ENCODE measurements at regions not wholly inside any gene's neighbourhood (a gene's known extent, or its start where the extent isn't known, plus 50 kb on each side); places are given as distances from the start of the nearest gene placed in this dataset.

DNA sequence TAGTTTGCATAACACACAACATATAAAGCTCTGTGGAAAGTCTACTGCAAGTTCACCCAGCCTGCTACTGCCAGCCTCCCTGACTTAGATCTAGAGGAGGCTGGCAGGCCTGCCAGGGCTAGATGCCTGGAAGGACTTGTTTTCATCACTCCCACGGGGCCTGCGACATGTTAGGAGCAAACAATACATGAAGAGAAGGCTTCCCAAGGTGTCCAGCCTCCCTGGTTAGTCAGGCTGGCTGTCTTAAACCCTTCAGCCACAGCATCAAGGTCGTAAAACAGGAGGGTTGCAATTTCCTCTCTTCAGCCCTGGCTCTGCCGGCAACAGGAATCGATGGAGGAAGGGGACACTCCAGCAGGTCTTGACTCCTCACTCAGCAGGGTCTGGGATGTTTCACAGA is 104.5 kb downstream of the NGF start:
- DNase-seq = no peak

DNA sequence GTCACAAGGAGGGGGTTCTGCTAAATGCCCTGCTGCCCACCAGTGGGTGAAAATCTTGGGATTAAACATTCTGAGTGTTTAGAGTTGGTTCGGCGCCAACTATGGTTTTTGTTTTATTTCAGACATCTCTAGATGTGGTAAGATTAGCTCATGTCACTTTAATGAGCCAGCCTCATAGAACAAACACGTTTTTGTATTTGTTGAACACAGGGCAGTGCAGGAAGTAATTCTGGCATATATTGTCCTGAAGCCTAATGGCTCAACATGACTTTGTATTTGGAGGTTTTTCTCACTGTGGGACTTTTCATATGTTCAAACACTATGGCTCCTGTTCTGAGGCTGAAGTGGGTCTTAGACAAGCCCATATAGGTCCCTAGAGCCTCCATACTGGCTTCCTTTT is 107.8 kb downstream of the NGF start:
- no peak for DNase-seq

DNA sequence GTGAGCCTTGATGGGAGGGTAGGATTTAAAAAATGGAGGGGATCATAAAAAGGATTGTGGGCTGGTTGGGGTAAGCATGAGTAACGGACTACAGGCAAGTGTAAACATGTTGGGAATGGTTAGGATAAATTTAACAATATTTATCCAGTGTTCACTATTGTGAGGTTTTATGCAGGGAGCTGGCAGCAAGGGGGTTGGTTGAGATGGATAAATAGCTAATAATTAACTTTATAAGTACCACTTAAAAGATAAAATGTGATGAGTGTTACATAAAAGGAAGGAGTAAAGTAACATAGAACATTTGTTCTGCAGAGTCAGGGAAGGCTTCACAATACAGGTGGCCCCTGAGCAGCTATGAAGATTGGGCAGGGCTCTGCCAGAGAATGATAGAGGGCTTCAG is 109.0 kb downstream of the NGF start:
- no peak for DNase-seq

DNA sequence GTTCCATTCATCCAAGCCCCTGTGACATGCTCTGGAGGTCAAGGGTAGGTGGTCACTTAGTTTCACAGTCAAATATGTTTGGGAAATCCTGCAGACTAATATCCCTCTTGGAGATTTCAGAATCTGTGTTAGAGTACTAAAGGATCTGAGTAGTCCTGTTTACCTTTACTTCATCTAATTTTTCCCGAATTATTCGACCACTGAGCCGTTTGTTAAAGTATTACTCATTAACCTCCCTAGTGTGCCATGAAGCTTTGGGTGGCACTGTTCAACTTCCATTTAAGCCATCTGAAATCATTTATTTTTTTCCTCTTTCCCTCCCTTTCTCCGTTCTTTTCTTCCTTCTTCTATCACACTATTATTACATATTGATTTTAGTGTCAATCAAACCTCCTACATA is 109.9 kb downstream of the NGF start:
- no peak for DNase-seq

DNA sequence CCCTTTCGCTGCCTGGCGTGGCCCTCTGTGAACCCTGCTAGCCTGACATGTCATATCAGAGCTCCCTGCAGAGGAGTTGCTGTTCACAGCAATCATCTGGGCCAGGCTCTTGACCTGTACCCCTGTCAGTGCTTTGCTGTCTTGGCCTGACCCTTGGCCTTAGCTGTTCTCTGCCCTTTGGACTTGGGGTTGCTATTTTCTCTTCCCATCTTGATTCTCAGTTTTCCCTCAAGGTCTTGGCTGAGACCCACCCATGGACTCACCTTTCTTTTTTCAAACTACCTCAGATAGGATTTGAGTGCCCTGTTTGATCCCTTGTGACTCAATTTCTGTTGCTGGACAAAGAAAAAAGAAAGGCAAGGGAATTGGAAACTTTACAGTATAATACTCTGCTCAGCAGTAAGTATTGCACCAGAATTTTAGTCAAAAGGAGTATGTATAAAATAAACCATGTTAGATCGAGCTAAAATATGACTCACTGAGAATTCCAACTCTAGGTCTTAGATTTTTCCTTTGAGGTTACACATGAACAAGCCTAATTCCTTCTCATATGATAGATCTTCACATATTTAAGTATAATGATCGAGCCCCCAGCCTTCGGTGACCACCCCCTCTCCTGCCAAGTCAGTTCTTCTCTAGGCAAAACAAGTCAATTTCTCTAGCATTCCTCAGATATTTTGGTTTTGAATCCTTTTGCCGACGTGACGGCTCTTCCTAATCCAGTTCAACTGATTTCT is 110.5 kb downstream of the NGF start:
- DNase-seq = no peak

DNA sequence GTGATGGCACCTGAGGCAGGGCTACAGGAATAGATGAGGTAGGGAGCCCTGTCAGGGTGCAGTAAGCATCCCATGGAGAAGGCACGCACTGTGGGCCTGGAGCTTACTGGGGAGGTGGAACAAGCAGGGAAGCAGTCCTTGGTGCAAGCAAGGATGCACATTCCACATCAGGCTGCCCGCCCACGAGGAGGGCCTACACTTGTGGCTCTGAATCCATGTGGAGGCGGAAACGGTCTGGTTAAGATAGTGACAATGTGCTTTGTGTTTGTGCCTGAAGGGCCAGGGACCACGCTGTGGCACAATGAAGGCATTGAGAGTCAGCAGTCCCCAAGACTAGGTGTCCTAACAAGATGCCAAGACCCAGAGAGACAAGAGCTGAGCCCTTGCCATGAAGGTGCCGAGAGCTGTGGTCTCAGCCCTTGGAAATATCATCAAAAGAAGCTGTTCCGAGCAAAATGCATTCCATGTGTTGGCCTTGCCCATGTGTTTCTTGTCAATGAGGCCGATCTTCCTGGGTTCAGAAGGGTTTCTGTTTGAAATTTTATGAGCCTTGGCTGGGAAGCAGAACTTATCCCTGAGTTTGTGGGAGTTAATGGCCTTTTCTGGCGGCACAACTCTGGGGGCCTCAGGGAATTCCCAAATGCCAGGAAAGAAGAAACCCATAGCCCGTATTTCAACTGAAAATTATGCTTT is 111.9 kb downstream of the NGF start:
- no peak for DNase-seq

DNA sequence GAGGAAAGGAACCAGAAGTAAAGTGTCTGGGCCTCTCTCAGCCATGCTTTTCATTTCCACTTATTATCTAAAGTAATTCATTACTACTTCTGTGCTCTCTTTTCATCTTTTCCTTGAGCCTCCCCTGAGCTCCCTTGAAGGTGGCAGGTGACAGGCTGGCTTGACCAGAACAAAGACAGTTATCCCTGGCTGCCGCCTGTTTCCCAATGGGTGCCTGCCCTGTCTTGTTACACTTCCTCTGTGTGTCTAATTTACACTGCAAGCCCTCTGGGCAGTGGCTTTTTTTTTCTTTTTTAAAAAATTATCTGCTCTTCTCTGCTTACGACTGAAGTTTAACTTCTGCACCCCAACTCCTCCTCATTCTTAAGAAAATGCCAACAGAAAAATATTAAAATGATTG is 113.4 kb downstream of the NGF start:
- no peak for DNase-seq

DNA sequence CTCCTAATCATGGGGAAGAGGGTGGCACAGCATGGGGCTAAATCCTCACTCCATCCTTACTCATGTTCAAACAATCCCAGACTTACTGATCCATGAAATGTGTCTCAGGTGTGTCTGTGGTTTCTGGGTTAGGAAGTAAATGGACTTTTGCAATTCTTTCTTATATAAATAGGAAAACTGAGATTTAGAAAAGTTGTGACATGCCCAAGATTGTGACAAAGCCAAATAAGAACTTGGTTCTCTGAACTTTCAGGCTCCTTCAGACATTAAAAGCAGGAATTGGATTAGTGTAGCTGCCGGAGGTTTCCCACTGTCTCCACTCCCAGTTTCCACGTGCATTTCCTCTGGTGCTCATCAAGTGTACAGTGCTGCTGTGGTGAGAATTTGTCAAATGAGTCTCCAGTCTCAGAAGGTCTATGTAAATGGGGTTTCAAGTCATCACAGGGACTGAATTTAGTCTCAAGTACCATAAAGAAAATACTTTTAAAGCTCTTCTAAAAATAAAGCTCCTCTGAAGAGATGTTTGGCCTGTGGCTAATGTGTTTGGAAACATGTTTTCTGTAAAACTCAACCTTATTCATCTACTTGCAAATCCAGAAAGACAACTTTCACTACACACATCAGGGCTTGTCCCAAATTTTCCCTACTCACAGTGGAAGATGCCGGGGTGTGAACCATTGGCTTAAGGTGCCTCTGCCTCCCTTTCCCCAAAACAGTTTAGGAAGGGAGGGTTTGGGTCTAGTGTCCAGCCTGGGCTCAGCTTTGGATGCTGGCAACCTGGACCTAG is 115.2 kb downstream of the NGF start:
- no peak for DNase-seq

DNA sequence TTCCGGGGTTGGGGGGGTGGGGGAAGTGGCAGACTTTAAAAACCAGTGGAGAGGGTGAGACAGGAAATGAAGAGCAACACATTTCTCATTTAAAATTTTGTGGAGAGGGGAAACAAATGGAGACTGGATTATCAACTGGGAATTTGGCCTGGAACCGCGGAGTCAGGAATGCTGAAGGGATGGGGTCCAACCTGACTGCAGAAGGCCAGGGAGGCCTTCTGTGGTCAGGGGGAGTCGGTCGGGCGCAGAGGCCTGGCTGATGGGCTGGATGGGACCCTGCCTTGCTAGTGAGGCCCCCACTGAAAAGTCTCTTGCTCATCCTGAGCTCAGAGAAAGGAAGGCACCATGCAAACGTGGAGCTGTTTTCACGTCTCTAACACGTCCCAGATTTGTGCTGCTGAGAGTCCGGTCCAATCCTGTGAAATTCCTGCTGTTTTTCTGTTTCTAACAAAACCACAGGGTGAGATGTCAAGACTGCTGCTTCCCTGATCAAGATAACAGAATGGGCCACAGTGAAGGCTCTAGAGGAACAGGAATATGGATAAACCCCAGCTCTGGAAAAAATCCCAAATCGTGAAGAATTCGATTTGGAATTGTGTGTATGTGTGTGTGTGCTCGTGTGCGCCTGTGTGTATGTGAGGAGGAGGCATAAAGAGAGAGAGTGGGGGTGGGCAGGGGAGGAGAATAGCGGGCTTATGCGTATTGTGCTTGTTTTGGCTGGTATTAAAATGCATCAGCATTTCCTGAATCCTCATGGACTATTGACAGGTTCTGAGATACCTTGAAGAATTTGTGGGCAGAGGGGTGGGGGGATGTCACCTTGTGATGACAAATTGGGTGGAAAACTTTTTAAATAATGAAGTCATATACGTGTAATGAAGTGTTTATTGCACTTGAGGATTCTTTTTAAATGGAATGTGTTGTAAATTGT is 117.4 kb downstream of the NGF start:
- DNase-seq = no peak

DNA sequence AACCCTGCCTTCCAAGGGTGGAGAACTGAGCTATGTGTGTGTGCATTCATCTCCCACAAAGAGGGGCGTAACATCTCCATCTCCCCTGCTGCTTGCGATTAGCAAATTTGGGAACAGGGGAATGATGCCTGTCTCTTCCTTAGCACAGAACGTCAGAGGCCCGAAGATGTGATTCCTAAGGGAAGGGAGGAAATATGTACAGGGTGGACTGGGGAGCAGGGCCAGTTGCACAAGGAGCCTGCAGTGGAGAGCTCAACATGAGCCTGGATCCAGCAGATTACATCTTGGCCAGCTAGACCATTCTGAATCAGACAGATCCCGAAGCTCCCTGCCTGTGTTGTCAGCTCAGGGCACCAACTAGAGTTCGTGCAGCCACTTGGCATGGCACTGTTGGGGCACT is 118.1 kb downstream of the NGF start:
- no peak for DNase-seq

DNA sequence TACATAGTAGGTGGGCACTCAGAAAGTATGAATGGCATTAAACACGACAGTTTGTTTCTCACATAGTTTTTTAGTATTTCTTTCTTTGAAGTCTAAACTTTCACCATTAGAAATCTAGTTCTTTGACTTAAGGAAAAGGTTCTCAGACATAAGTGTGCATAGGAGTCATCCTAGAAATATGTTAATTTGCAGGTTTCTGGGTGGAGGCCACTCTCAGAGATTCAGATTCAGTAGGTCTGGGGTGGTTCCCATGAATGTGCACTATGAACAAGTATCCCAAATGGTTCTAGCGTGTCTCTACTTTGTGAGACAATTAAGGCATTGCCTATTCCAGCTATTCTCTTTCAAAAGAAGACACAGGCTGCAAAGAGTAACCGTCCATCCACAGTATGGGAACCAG is 119.3 kb downstream of the NGF start:
- no peak for DNase-seq

DNA sequence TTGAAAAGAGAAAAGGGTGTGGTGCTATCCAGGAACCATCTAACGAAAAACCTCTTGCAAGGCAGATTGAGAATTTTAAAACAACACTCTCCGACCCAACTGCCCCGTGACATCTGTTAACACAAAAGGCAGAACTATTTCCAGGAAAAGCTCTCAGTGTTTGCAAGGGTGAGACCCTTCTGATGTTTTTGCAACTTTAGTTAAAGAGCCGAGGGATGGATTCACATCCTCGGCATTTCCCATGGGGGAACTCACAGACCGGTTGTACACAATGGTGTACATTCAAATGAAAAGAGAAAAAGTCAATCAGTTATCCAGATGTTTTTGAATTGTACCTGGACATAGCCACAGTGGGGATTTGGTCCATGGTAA is 120.0 kb downstream of the NGF start:
- DNase-seq = no peak

DNA sequence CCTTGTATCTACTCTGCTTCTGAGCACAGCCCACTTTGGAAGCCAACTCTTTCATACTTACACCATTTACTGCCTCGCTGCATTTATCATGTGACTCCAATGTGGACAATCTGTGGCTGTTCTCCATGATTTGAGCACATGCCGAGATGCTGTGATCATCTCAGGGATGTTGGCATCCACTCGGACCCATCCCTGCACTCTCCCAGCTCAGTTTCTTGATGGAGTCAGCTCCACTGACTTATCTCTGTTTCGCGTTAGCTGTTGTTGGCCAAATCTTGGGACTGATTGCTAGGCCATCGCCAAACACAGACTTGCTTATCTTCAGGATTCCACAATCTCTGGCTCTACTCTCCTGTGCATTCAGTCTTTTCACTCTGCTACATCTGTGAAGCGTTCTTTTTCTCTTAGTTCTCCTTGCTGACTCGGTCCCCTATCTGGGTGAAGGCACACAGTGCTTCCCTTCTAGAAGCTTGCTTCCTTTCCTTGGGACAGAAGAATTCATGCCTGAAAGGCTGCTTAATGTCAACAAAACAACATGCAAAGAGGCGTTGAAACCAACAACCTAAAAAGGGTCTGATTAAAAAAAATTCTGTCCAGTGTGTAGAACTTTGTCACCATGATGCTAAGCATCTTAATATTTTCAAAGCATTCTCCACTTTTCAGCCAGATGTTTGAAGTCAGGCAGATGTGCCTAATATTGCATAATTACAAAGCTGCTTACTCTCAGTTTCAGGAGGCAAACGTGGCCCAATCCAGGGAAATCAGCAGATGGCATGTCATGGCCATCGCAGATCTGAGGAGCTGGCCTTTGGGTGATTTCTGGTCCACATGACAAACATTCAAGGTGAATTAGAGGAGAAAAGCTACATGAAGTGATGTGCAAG is 120.7 kb downstream of the NGF start:
- DNase-seq = no peak

DNA sequence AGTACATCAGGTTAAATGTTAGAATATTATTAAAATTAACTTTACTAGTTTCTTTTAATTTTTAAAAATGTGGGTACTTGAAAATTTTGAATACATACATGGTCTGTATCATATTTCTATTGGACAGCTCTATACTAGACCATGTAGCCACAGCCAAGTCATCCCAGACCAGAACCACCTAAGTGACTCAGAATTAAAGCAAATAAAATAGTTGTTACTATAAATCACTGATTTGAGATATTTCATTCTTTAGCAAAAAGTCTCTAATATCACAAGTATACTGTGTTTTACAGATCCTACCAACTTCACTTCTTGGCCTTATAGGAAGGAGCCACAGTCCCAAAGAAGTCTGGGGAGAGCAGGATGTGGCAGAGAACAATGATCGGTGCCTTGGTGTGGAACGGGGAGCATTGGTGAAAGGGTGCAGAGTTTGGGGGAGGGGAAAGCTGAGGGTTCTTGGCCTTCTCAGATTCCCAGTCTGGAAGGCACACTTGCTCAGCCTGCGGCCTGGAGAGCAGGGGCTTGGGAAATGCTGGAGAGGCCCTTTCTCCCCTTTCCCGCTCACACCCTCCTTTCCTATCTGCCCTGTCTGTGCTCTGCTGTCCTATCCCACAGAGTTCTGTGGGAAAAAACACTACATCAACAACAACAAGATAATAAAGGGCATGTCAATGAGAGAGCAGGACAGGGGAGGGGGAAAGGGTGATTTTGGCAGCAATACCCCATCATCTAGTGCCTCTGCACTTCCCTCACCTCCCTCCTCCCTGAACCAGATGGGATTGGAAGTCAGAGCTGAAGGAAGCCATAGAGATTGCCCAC is 122.1 kb downstream of the NGF start:
- DNase-seq = no peak

DNA sequence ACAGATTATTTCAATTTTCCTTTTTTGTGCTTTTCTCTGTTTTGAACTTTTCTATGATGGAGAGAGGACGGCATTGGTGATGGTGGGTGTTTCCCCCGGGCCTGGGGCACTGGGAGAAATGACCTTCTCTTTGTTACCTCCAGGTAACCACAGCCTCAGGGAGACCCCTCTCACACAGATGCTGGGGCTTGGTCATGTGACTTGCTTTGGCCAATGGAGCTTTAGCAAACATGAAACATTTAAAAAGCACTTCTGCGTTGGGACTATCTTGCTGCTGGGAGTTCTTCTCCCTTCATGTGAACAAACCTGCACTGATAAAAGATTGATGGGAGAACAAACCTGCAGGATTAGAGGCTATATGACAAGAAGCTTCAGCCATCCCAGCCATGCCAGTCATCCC is 122.9 kb downstream of the NGF start:
- no peak for DNase-seq

DNA sequence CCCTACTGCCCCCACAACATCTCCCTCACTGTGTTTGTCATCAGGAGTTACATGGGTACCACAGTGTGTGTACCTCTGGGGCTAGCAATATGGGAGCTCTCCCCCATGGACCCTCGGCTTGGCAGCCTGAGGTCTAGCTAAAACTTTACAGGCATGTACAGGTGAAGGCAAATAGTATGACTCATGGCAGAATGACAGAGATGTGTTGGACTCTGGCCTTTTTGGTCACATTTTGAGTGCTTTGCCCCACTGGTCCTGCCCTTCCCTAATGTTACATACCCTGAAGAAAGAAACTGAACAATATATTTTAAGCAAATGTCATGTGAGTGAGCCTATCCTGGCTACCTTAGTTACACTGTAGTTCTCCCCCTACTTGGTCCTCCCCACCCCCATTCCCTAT is 124.0 kb downstream of the NGF start:
- DNase-seq = no peak

DNA sequence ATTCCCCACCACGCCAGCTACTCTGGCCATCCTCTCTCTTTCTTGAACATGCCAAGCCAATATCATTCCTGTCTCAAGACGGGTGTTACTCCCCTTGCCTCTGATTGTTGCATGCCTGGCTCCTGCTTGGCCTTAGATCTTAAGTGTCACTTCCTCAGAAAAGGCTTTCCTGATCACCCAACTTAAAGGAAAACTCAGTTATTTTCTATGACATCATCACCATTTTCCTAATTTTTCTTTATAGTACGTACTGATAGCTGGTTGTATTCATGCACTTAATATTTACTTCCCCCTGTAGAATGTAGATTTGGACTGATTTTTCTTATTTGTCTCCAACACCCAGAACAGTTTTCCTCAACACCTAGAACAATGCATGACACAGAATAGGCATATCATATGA is 123.8 kb upstream of the TSPAN2 start:
- no peak for DNase-seq

DNA sequence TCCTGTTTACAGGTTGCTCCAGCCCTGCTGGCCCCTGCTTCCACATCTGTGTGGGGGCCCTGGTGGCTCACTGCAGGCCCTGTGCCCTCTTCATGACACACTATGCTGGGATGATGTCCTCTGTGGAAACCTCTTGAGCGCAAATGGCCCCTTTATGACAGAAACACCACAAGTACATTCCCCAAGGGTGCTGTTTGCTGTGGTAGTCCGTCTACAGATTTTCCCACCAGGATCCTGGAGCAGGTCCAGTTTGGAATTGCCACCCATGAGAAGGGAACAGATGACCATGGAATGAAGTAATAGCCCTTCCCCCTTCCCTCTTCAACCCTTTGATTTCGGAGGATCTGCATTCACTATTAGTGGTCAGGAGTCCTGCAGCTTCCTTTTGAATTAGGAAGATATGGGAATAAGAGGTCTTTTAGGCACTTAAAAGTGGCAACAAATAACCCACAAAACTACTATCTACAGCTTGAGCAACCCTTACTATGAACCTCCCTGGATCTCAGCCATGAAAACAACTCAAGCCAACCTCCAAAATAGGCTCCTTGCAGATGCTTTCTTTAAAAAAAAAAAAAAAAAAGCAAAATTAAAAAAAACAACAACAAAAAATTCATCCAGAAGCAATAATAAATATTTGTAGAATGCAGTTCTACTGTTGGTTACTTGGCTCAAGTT is 121.9 kb upstream of the TSPAN2 start:
- no peak for DNase-seq

DNA sequence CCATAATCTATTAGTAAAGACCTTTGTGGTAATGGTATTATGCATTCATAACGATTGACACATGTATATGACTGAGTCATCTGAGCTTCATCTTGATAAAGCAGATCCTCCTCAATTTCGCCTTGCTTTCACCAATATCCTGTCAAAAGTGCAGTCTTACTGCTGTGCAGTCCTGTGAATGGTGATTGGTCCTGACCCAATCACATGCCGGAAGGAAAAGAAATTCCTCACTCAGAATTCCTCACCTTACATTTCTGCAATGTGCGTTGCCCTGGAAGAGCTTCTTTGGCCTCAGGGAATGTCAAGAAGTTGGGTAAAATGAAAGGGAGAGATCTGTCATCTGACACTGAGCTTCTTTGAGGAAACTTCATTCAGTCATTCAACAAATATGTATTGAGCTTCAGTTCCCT is 121.0 kb upstream of the TSPAN2 start:
- DNase-seq = no peak

DNA sequence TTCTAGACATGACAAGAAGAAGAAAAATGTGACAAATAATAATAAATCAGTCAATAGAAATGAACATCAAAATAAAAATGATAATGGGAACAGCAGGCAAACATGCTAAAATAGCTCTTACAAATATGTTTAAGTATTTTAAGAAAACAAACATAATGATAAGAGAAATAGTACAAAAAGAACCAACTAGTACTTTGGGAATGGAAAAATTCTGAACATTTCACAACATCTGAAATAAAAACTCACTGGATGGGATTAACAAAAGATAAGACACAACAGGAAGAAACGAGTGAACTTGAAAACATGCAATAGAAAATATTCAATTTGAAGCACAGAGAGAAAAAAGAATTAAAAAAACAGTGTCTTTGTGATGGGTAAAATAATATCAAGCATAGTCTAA is 115.2 kb upstream of the TSPAN2 start:
- no peak for DNase-seq
